SK-N-SH treated with all-trans-retinoic acid at 6 μM for 48 hours (cell line): ENCODE measurements at regions not wholly inside any gene's neighbourhood (a gene's known extent, or its start where the extent isn't known, plus 50 kb on each side); places are given as distances from the start of the nearest gene placed in this dataset.

Source experiments
- ATAC-seq: fragments of 200-7000 bp; cut with Tn5 transposase; 3 replicates; pipeline ENCODE4 v1.9.1; 2020; ENCODE audit warnings: mild to moderate bottlenecking, moderate library complexity
- ARNTL ChIP-seq: fragments of 450-650 bp; formaldehyde crosslinking; IDR thresholded peaks from 2 replicates; pipeline ENCODE4 v1.5.0; 2020; ENCODE audit warnings: low read depth, mild to moderate bottlenecking, moderate library complexity, borderline replicate concordance
- BACH2 ChIP-seq: fragments of 250-450 bp; sonication (Bioruptor Pico); IDR thresholded peaks from 2 replicates; pipeline ENCODE4 v1.9.0; 2021; ENCODE audit warnings: mild to moderate bottlenecking, borderline replicate concordance
- CSDC2 ChIP-seq: fragments of 250-450 bp; sonication (Bioruptor Pico); IDR thresholded peaks from 2 replicates; pipeline ENCODE4 v1.5.0; 2020; ENCODE audit warnings: mild to moderate bottlenecking, moderate library complexity
- ESRRG ChIP-seq: fragments of 250-450 bp; sonication (Bioruptor Pico); IDR thresholded peaks from 2 replicates; pipeline ENCODE4 v1.6.1; 2021; ENCODE audit warnings: mild to moderate bottlenecking
- GLIS3 ChIP-seq: fragments of 250-450 bp; sonication (Bioruptor Pico); IDR thresholded peaks from 2 replicates; pipeline ENCODE4 v1.5.0; 2020; ENCODE audit warnings: mild to moderate bottlenecking, moderate library complexity
- ISL1 ChIP-seq: fragments of 250-450 bp; sonication (Bioruptor Pico); IDR thresholded peaks from 2 replicates; pipeline ENCODE4 v2.1.2; 2022; ENCODE audit warnings: mild to moderate bottlenecking, moderate library complexity
- OSR1 ChIP-seq: fragments of 250-450 bp; sonication (Bioruptor Pico); IDR thresholded peaks from 2 replicates; pipeline ENCODE4 v1.8.0; 2022; ENCODE audit warnings: moderate library complexity, mild to moderate bottlenecking, inconsistent platforms
- POU6F1 ChIP-seq: fragments of 250-450 bp; sonication (Bioruptor Pico); IDR thresholded peaks from 2 replicates; pipeline ENCODE4 v1.8.0; 2021; ENCODE audit warnings: low read depth, mild to moderate bottlenecking, moderate library complexity, borderline replicate concordance
- PPARA ChIP-seq: fragments of 250-450 bp; sonication (Bioruptor Pico); IDR thresholded peaks from 2 replicates; pipeline ENCODE4 v1.5.0; 2020; ENCODE audit warnings: mild to moderate bottlenecking, borderline replicate concordance
- RARB ChIP-seq: fragments of 250-450 bp; sonication (Bioruptor Pico); IDR thresholded peaks from 2 replicates; pipeline ENCODE4 v1.8.0; 2021; ENCODE audit warnings: mild to moderate bottlenecking, moderate library complexity
- SNAI2 ChIP-seq: fragments of 250-450 bp; sonication (Bioruptor Pico); IDR thresholded peaks from 2 replicates; pipeline ENCODE4 v1.5.0; 2020; ENCODE audit warnings: mild to moderate bottlenecking, moderate library complexity
- TCF4 ChIP-seq: fragments of 250-450 bp; sonication (Bioruptor Pico); IDR thresholded peaks from 2 replicates; pipeline ENCODE4 v1.8.0; 2021; ENCODE audit warnings: mild to moderate bottlenecking, moderate library complexity, borderline replicate concordance
- TOX ChIP-seq: fragments of 250-450 bp; sonication (Bioruptor Pico); IDR thresholded peaks from 2 replicates; pipeline ENCODE4 v1.8.0; 2021; ENCODE audit warnings: mild to moderate bottlenecking, moderate library complexity, borderline replicate concordance
- TSHZ2 ChIP-seq: fragments of 250-450 bp; sonication (Bioruptor Pico); IDR thresholded peaks from 2 replicates; pipeline ENCODE4 v1.5.0; 2020; ENCODE audit warnings: mild to moderate bottlenecking, moderate library complexity
- ZC3H10 ChIP-seq: fragments of 250-450 bp; sonication (Bioruptor Pico); IDR thresholded peaks from 2 replicates; pipeline ENCODE4 v1.5.1; 2021; ENCODE audit warnings: mild to moderate bottlenecking, moderate library complexity
- ZFP3 ChIP-seq: fragments of 250-450 bp; sonication (Bioruptor Pico); IDR thresholded peaks from 2 replicates; pipeline ENCODE4 v1.5.0; 2020; ENCODE audit warnings: mild to moderate bottlenecking, moderate library complexity
- ZFP30 ChIP-seq: fragments of 450-650 bp; formaldehyde crosslinking; IDR thresholded peaks from 2 replicates; pipeline ENCODE4 v1.5.0; 2022; ENCODE audit warnings: mild to moderate bottlenecking, moderate library complexity
- ZNF565 ChIP-seq: fragments of 450-650 bp; formaldehyde crosslinking; conservative IDR thresholded peaks from 2 replicates; pipeline ENCODE4 v1.5.0; 2020; ENCODE audit warnings: low read depth, mild to moderate bottlenecking, moderate library complexity
- ZNF70 ChIP-seq: fragments of 450-650 bp; formaldehyde crosslinking; IDR thresholded peaks from 2 replicates; pipeline ENCODE4 v1.5.0; 2020; ENCODE audit warnings: mild to moderate bottlenecking, moderate library complexity
- ZNF8 ChIP-seq: fragments of 450-650 bp; formaldehyde crosslinking; IDR thresholded peaks from 2 replicates; pipeline ENCODE4 v1.5.0; 2020; ENCODE audit warnings: mild to moderate bottlenecking, moderate library complexity
- TF ChIP-seq, protein P1 (sequence below): fragments of 250-450 bp; sonication (Bioruptor Pico); IDR thresholded peaks from 2 replicates; pipeline ENCODE4 v1.8.0; 2020; ENCODE audit warnings: mild to moderate bottlenecking, moderate library complexity, borderline replicate concordance

- no peak for TF ChIP-seq TOX (CRISPR knock-in tag)
- TF ChIP-seq PPARA = no peak
- no peak for TF ChIP-seq TSHZ2 (CRISPR knock-in tag)
- no peak for TF ChIP-seq CSDC2 (CRISPR knock-in tag)
- TF ChIP-seq ARNTL (CRISPR knock-in tag) = no peak
- no peak for TF ChIP-seq ZFP30 (CRISPR knock-in tag)
- TF ChIP-seq GLIS3 = no peak
- no peak for TF ChIP-seq ZC3H10 (CRISPR knock-in tag)
- TF ChIP-seq OSR1 (CRISPR knock-in tag) = no peak
- no peak for TF ChIP-seq ZNF565 (CRISPR knock-in tag)
- peak; percentile 92 for ATAC-seq
These were observed 59.1 kb downstream of the ZNF467 start for GRCh38 chr7:149714081-149714909.

DNA sequence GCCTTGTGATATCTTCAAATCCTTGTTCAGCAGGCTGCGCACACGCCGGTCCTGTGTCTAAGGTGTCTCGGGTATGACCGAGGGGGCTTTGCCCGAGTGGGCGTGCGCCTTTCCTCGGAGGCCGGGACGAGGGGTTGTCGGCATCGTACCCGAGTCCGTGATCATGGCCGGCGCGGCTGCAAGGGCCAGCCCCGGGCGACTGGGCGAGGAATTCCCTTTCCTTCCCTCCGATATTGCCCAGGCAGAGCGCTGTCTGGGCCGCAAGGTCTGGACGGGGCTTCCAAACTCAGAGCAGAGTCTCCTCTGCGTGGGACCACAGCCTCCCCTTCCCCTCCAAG is 59.7 kb downstream of the ZNF467 start:
- no peak for ATAC-seq
- TF ChIP-seq TCF4 (CRISPR knock-in tag) = no peak
- TF ChIP-seq GLIS3 = no peak

- ATAC-seq = no peak
- no peak for TF ChIP-seq ISL1
- TF ChIP-seq, all 23 proteins: peak for 0
These were observed 60.2 kb downstream of the ZNF467 start for GRCh38 chr7:149713061-149713730.

DNA sequence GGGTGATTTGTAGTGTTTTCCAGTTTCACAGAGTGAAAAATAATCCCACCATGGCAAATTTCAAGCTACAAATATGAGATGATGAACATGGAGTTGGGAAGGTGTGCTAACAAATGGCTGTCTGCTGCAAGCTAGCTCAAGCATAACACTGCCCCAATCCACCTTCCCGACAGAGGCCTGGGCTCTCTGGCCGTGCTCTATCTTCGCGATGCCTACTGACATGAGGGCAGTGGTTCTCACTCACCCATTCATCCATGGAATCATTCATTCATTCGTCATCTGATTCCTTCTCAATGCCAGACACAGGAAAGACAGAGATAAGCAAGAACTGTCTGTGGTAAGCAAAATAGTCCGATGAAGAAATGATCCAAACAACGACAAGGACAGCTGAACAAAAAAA is 65.4 kb downstream of the ZNF467 start:
- no peak for TF ChIP-seq ZFP30 (CRISPR knock-in tag)
- no peak for TF ChIP-seq SNAI2 (CRISPR knock-in tag)
- TF ChIP-seq BACH2 = no peak
- no peak for TF ChIP-seq ISL1
- no peak for TF ChIP-seq ZFP3 (CRISPR knock-in tag)
- no peak for TF ChIP-seq TSHZ2 (CRISPR knock-in tag)
- TF ChIP-seq POU6F1 (CRISPR knock-in tag) = no peak
- no peak for TF ChIP-seq GLIS3
- TF ChIP-seq, all 23 proteins: peak for 0
- ATAC-seq = no peak

- no peak; the same call in 2 of the 3 replicates for ATAC-seq
- no peak for TF ChIP-seq ZFP3 (CRISPR knock-in tag)
- TF ChIP-seq BACH2 = no peak
- TF ChIP-seq TSHZ2 (CRISPR knock-in tag) = no peak
- no peak for TF ChIP-seq ARNTL (CRISPR knock-in tag)
- TF ChIP-seq ISL1 = no peak
- TF ChIP-seq SNAI2 (CRISPR knock-in tag) = no peak
- no peak for TF ChIP-seq TCF4 (CRISPR knock-in tag)
- no peak for TF ChIP-seq ZNF565 (CRISPR knock-in tag)
- TF ChIP-seq ZNF8 = no peak
- TF ChIP-seq, protein P1, sequence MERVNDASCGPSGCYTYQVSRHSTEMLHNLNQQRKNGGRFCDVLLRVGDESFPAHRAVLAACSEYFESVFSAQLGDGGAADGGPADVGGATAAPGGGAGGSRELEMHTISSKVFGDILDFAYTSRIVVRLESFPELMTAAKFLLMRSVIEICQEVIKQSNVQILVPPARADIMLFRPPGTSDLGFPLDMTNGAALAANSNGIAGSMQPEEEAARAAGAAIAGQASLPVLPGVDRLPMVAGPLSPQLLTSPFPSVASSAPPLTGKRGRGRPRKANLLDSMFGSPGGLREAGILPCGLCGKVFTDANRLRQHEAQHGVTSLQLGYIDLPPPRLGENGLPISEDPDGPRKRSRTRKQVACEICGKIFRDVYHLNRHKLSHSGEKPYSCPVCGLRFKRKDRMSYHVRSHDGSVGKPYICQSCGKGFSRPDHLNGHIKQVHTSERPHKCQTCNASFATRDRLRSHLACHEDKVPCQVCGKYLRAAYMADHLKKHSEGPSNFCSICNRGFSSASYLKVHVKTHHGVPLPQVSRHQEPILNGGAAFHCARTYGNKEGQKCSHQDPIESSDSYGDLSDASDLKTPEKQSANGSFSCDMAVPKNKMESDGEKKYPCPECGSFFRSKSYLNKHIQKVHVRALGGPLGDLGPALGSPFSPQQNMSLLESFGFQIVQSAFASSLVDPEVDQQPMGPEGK (CRISPR knock-in tag) = no peak
- no peak for TF ChIP-seq CSDC2 (CRISPR knock-in tag)
- no peak for TF ChIP-seq ZNF70 (CRISPR knock-in tag)
- no peak for TF ChIP-seq ZC3H10 (CRISPR knock-in tag)
- TF ChIP-seq RARB (CRISPR knock-in tag) = no peak
- TF ChIP-seq ESRRG (CRISPR knock-in tag) = no peak
These were observed 65.9 kb downstream of the ZNF467 start for GRCh38 chr7:149707448-149707886.
